HepG2 (cell line): ENCODE measurements at regions not wholly inside any gene's neighbourhood (a gene's known extent, or its start where the extent isn't known, plus 50 kb on each side); places are given as distances from the start of the nearest gene placed in this dataset.

Experiments used
- ATAC-seq: fragments of 200-7000 bp; cut with Tn5 transposase; 3 replicates; pipeline ENCODE4 v1.9.1; 2020; ENCODE audit warnings: mild to moderate bottlenecking, moderate library complexity
- BruUV-seq: library from RNA; stranded (reverse); fragments of 400-500 nt; replicated peaks from 2 replicates; lab custom pipeline; 2021; lab: Mats Ljungman, UMichigan
- CTCF ChIA-PET: fragments of 300-600 bp; formaldehyde crosslinking; extraction: SDS; loops from one replicate; lab custom pipeline; 2021; ENCODE audit warnings: low total read pairs, inconsistent platforms, low intra/inter-chr PET ratio; lab: Yijun Ruan, JAX
- POLR2A ChIA-PET: fragments of 350-600 bp; sonication (Branson Sonifier 250); formaldehyde crosslinking; loops from one replicate; lab custom pipeline; 2020; ENCODE audit warnings: antibody characterized with exemption, inconsistent platforms; lab: Yijun Ruan, JAX
- DNase-seq: peaks from one replicate; pipeline ENCODE4 v3.0.0-alpha.2; 2015; ENCODE audit warnings: low spot score
- FAIRE-seq: peaks from 3 replicates; lab custom pipeline; 2011; peaks lifted over from hg19 to GRCh38; lab: Jason Lieb, UNC
- H2AFZ ChIP-seq: one replicate; pipeline ENCODE4 v1.6.1; 2011; ENCODE audit warnings: low read length, inconsistent platforms
- H3K27ac ChIP-seq: fragments of 300-600 bp; 3 replicates; pipeline ENCODE4 v1.8.0; 2011; ENCODE audit warnings: mixed run types, mild to moderate bottlenecking, mixed read lengths, low read length, inconsistent platforms; ENCODE audit not compliant: insufficient read depth; ENCODE audit errors: extremely low read length
- H3K27me3 ChIP-seq, 2 experiments: fragments of 200-600 bp in 1 of 2; 2 replicates in 1 of 2; 3 replicates in 1 of 2; pipeline versions ENCODE4 v1.6.0 to v1.8.0; 2011; ENCODE audit warnings: low read length in 2 of 2, mild to moderate bottlenecking in 2 of 2, moderate library complexity in 2 of 2, inconsistent platforms in 1 of 2; ENCODE audit not compliant: insufficient read depth in 2 of 2, control insufficient read depth in 1 of 2
- H3K36me3 ChIP-seq, 2 experiments: fragments of 200-600 bp in 1 of 2; replicated peaks in 1 of 2; 2 replicates in 1 of 2; 3 replicates in 1 of 2; pipeline versions ENCODE4 v1.5.1 to v1.8.0; 2011; ENCODE audit warnings: low read length in 2 of 2, inconsistent platforms in 1 of 2; ENCODE audit not compliant: insufficient read depth in 2 of 2, control insufficient read depth in 1 of 2
- H3K4me1 ChIP-seq: 2 replicates; pipeline ENCODE4 v1.5.1; 2012; ENCODE audit warnings: low read length, inconsistent platforms; ENCODE audit not compliant: insufficient read depth
- H3K4me2 ChIP-seq: 2 replicates; pipeline ENCODE4 v1.6.0; 2011; ENCODE audit warnings: low read depth, low read length, inconsistent platforms
- H3K4me3 ChIP-seq, 3 experiments: fragments of 200-600 bp in 1 of 3; sonication (generic), shearing (Covaris generic) in 1 of 3; replicated peaks in 1 of 3; 2 replicates each; pipeline ENCODE4 v1.5.1; 2011 to 2016; ENCODE audit warnings: low read length in 3 of 3, inconsistent platforms in 2 of 3, low read depth in 2 of 3, mild to moderate bottlenecking in 2 of 3, control low read depth in 1 of 3, mixed read lengths in 1 of 3; ENCODE audit not compliant: insufficient read depth in 1 of 3
- H3K79me2 ChIP-seq: one replicate; pipeline ENCODE4 v1.6.1; 2011; ENCODE audit warnings: low read length, inconsistent platforms; ENCODE audit not compliant: insufficient read depth
- H3K9ac ChIP-seq: 2 replicates; pipeline ENCODE4 v1.6.0; 2011; ENCODE audit warnings: mild to moderate bottlenecking, low read depth, low read length, inconsistent platforms; ENCODE audit not compliant: insufficient read depth
- H3K9me3 ChIP-seq: 2 replicates; pipeline ENCODE4 v1.5.1; 2012; ENCODE audit warnings: mild to moderate bottlenecking, low read length
- H4K20me1 ChIP-seq: 2 replicates; pipeline ENCODE4 v1.6.0; 2011; ENCODE audit warnings: inconsistent platforms, mild to moderate bottlenecking, low read length, moderate library complexity; ENCODE audit not compliant: insufficient read depth
- AHR ChIP-seq: IDR thresholded peaks from 2 replicates; pipeline ENCODE4 v1.6.1; 2018; ENCODE audit warnings: missing genetic modification reagents, missing compliant biosample characterization
- ARNTL ChIP-seq: sonication (generic); formaldehyde crosslinking; IDR thresholded peaks from 2 replicates; pipeline ENCODE4 v1.4.0; 2020; ENCODE audit warnings: mild to moderate bottlenecking, missing genetic modification reagents
- JUND ChIP-seq: sonication (generic); formaldehyde crosslinking; IDR thresholded peaks from 2 replicates; pipeline ENCODE4 v1.8.0; 2022; ENCODE audit warnings: mild to moderate bottlenecking, missing genetic modification reagents
- PRPF4 ChIP-seq: fragments of 200-400 bp; formaldehyde crosslinking; IDR thresholded peaks from 2 replicates; pipeline ENCODE4 v1.6.1; 2016; ENCODE audit warnings: low read length, low read depth; ENCODE audit not compliant: poor library complexity, severe bottlenecking
- SATB2 ChIP-seq: sonication (generic); formaldehyde crosslinking; IDR thresholded peaks from 2 replicates; pipeline ENCODE4 v1.5.0; 2020; ENCODE audit warnings: missing genetic modification reagents
- ZMAT3 ChIP-seq: sonication (generic); formaldehyde crosslinking; conservative IDR thresholded peaks from 2 replicates; pipeline ENCODE4 v1.7.0; 2021; ENCODE audit warnings: missing genetic modification reagents
- ZNF362 ChIP-seq: sonication (generic); formaldehyde crosslinking; IDR thresholded peaks from 2 replicates; pipeline ENCODE4 v1.4.0; 2020; ENCODE audit warnings: missing genetic modification reagents, mild to moderate bottlenecking, borderline replicate concordance
- ZNF576 ChIP-seq: sonication (generic); formaldehyde crosslinking; IDR thresholded peaks from 2 replicates; pipeline ENCODE4 v1.4.0; 2020; ENCODE audit warnings: mild to moderate bottlenecking, missing genetic modification reagents
- ZNF773 ChIP-seq: sonication (generic); formaldehyde crosslinking; IDR thresholded peaks from 2 replicates; pipeline ENCODE4 v1.4.0; 2020; ENCODE audit warnings: missing genetic modification reagents, borderline replicate concordance
- ZNF781 ChIP-seq: sonication (generic); formaldehyde crosslinking; IDR thresholded peaks from 2 replicates; pipeline ENCODE4 v1.5.1; 2020; ENCODE audit warnings: borderline replicate concordance, mild to moderate bottlenecking, missing genetic modification reagents; ENCODE audit errors: not compliant biosample characterization
- WGBS: methylation state at CpG from one replicate; pipeline ENCODE4 v1.1.6; 2017; ENCODE audit warnings: low lambda C conversion rate; 5-methylcytosine and 5-hydroxymethylcytosine counted together
- in situ Hi-C: cut with HindIII; loops from 2 replicates; pipeline ENCODE4 v1.10.0; 2017; ENCODE audit warnings: low pct_unique_long_range_greater_than_20kb; ENCODE audit not compliant: extremely low pct_ligation_motif_present
- intact Hi-C: fragments of 100-400 bp; cut with micrococcal nuclease; formaldehyde crosslinking; loops from one replicate; pipeline ENCODE4 v1.10.0; 2022; ENCODE audit not compliant: unreplicated experiment

GRCh38 chr12:92481066-92481465, 221.7 kb upstream of the PLEKHG7 start:
- TF ChIP-seq ZMAT3 (CRISPR knock-in tag) (no peak), ZNF781 (CRISPR knock-in tag) (no peak), AHR (CRISPR knock-in tag) (no peak), JUND (CRISPR knock-in tag) (no peak), SATB2 (CRISPR knock-in tag) (no peak), PRPF4 (no peak), ZNF576 (no peak), ZNF773 (CRISPR knock-in tag) (no peak), ZNF362 (CRISPR knock-in tag) (no peak), ARNTL (no peak)
- TF ChIP-seq, all 625 proteins: peak for 0
- intact Hi-C loops (no loop called here), in situ Hi-C loops (no loop called here)
- Histone ChIP-seq H3K9ac (no peak overlapping the region), H4K20me1 (no peaks in the 10 kb centered on the region), H3K27ac (no peak overlapping the region), H3K4me1 (no peaks in the 10 kb centered on the region), H3K27me3 (no peaks in the 10 kb centered on the region), H3K9me3 (no peaks in the 10 kb centered on the region), H3K4me3 (no peak overlapping the region), H2AFZ (no peak overlapping the region), H3K36me3 (no peaks in the 10 kb centered on the region), H3K4me2 (no peak overlapping the region), H3K79me2 (no peaks in the 10 kb centered on the region)
- 67% methylated on average over 2 of the region's 2 CpGs for WGBS
- FAIRE-seq (no peak), ATAC-seq (no peak), DNase-seq (no peak)
- BruUV-seq = no TSS peak
- ChIA-PET CTCF (no interaction called here), POLR2A (no interaction called here)
